Activated T-cell treated with anti-CD3 and anti-CD28 coated beads for 4 hours (primary cell): ENCODE measurements at regions not wholly inside any gene's neighbourhood (a gene's known extent, or its start where the extent isn't known, plus 50 kb on each side); places are given as distances from the start of the nearest gene placed in this dataset.
A peak's percentile ranks its signal among the peaks of the same experiment; 100 is the strongest.

Experiments
- DNase-seq: peaks from one replicate; pipeline ENCODE4 v3.0.0-alpha.2; 2020

DNA sequence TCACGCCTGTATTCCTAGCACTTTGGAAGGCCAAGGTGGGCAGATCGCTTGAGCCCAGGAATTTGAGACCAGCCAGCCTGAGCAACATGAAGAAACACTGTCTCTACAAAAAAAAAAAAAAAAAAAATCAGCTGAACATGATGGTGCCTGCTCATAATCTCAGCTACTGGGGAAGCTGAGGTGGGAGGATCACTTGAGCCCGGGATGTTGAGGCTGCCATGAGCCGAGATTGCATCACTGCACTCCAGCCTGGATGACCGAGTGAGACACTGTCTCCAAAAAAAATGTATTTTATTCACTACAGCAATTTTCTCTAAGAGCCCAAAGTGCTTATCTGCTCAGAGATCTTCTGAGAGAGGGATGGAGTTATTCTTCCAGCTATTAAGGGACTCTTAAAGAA lies 215.8 kb upstream of the PPP3CA start:
- DNase-seq: no peak

DNA sequence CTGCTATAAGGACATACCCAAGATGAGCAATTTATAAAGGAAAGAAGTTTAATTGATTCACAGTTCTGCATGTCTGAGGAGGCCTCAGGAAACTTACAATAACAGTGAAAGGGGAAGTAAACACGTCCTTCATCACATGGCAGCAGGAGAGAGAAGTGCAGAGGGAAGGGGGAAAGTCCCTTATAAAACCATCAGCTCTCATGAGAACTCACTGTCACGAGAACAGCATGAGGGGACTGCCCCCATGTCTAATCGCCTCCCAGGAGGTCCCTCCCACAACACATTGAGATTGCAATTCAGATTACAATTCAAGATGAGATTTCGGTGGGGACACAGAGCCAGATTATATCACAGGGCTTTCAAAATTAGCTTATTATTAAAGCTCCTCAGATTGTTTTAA lies 209.5 kb upstream of the PPP3CA start:
- DNase-seq: no peak

DNA sequence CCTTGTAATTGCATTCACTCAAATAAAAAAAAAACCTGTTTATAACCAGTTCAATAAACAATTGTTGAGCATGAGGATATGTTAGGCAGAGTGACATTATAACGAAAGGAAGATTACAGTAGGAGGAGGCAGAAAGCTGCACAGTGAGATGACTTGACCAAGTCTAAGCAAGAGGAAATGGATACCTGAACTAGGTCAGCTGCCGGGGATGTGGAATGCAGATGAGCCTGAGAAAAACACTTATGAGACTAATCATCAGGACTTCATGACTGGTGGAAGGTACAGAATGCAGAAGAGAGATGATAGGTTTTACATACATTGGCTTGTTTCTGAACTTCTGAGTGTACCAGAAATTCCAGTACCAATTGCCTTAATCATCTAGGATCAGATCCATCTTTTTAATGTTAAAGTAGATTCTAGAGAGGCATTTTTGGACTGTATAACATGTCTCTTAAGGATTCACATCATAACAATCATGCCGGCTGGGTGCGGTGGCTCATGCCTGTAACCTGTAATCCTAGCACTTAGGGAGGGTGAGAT lies 208.1 kb upstream of the PPP3CA start:
- no peak for DNase-seq

DNA sequence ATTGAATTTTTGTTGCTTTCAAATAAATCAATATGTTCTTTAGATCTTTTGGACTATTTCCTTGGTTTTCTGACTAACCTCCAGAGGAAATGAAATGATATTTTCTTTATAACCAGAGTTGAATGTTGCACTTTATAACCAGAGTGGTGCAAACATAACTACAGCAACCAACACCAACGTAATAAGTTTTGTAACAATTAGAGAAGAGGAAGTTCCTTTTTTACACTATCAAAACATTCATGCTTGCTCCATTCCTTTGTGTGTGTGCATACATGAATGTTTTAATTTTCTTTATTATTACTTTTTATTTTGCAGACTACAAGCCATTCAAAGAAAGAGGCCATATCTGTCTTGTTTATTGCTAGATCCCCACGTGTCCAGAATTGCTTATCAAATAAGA lies 193.0 kb upstream of the PPP3CA start:
- no peak for DNase-seq

DNA sequence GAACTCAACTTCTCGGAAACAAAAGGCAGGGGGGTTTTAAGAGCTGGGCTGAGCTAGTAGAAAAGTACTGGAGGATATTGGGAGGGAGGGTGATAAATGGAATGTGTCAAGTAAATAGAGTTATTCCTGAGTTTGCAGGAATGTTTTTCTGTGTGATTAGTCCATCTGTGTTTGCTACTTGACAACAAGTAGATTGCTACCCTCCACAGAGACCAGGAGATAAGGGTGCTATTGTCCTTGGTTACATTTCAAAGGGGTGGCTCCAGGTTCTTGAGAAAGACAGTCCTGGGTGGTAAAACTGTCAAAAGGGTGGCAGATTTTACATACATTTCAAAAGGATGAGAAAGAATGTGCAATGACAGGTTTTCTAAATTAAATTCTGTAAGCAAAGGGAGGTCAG lies 181.2 kb upstream of the PPP3CA start:
- no peak for DNase-seq

DNA sequence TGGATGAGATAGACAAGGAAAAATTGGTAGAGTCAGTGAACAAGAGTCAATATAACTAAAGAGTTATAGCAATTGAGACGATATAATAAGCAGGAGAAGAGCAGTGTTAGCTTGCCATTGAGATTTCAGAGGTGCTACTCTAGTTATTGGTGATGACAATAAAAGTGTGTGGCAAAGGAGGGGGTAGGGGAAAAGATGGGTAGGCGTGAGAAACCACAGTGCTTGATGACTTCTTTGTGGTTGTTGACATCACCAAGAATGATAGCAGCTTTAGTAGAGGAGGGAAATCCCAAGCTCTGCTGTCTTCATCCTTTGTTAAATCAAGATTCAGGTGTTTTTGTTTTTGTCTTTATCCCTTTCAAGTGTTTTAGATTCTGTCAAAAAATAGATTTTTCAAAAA lies 179.9 kb upstream of the PPP3CA start:
- DNase-seq: peak; percentile 40

DNA sequence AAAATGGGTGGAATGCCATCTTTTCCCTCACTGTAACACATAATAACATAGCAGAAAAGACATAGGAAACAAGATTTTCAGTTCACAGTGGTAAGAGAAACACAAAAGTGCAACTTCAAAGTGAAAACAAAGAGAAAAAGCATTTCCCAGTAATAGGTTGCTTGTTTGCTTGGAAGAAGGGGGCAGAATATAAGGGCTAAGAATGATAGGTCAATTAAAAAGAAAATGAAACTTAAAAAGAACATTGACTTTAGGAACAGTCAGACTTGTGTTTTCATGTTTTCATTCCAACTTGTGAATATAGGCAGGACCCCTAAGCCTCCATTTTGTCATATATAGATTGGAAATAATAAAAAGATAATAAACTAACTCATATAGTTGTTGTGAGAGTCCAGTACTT lies 168.2 kb upstream of the PPP3CA start:
- no peak for DNase-seq

DNA sequence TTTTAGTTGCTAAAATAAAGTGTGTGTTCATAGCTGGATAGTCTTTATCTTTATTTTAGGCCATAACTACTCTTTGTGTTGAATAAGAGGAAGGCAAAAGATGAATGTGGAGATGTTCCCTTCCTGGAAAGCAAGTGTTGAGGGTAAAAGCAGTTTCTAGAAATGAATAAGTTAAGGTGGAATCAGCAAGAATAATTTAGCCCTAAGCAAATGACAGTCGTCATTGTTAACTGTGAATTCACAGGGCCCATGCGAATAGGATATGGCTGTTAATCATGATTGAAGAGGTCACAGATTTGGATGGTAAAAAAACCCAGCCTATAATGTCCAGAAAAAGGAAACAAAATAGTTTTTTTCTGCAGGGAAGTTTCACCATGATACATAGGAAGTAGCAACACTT lies 167.8 kb upstream of the PPP3CA start:
- DNase-seq: no peak

DNA sequence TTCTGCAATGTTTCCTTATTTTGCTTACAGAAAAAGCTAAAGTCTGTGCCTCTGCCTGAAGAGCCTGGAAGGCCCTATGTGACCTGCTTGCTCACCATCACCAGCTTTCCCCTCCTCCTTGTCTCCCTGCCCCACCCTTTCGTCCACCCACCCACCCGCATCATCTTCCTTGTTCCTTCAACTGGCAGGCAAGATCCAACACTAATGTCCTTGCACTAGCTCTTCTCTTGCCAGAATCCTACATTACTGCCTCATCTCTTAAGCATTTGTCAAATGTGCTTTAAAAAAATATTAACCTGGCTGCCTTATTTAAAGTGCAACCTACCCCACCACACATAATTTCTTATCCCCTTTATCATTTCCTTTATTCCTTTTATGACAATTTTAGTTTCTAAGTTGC lies 165.1 kb upstream of the PPP3CA start:
- no peak for DNase-seq

- DNase-seq: no peak
Observed at GRCh38 chr4:101501421-101501820, 154.1 kb upstream of the PPP3CA start.

DNA sequence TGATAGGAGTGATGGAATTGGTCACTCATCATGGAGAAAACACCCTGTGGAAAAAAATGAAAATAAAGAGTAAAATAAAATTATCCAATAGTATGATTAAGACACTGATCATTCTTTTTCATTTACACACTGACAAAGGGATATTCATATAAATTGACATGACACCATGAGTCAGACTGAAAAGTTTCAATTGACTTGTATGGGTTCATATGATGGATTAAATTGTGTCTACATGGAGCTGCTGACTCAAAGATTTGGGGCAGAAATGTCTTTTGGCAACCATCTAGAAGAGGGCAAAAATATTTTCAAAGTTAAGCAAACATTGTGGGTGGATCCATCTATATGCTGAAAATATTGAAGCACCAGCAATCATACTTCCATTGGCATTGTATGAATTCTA lies 153.4 kb upstream of the PPP3CA start:
- DNase-seq: no peak

DNA sequence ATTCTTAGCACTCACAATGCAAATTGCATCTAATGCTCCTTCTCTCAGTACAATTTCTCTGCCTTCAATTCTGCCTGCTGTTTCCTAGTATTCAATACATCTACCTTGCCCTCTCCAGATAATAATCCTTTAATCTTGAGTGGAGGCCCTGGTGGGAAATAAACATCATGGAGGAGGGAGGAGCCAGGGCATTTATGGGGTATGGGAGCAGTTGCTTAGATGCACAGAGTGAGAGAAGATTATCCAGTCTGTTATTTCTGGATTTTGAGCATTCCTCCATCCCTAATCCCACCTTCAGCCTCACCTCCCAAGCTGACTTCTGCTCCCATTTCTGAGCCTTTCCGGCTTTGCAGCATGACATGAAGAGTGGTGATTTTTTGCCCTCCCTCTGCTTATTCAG lies 127.9 kb upstream of the PPP3CA start:
- no peak for DNase-seq

GRCh38 chr4:101471201-101471600 lies 123.9 kb upstream of the PPP3CA start:
- DNase-seq: no peak

GRCh38 chr4:101464596-101464995 lies 117.3 kb upstream of the PPP3CA start:
- DNase-seq: no peak

DNA sequence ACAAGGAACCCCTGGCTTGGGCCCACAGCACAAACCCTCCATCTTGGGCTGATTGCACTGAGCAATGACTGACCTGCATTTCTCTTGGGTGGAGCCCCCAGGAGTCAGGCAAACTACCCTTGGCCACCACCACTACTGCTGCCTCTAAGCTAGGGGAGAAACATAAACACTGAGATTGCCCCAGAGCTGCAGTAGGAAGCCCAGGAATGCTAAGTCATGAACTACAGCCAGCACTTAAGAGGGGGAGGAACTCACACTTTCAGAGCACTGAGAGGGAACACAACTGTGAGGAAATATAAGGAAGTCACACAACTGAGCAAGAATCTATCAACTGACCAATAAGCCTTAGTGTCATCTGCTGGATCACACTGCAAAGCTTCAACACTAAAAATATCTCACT lies 111.6 kb upstream of the PPP3CA start:
- DNase-seq: no peak

- DNase-seq: no peak
Observed at GRCh38 chr4:101458473-101458872, 111.1 kb upstream of the PPP3CA start.

GRCh38 chr4:101451086-101451485 lies 103.8 kb upstream of the PPP3CA start:
- no peak for DNase-seq

- DNase-seq: no peak
Observed at GRCh38 chr4:101441446-101441845, 94.1 kb upstream of the PPP3CA start.

GRCh38 chr4:101439926-101440325 lies 92.6 kb upstream of the PPP3CA start:
- no peak for DNase-seq

- DNase-seq: no peak
Observed at GRCh38 chr4:101421386-101421785, 74.1 kb upstream of the PPP3CA start.

- no peak for DNase-seq
Observed at GRCh38 chr4:101420661-101421060, 73.3 kb upstream of the PPP3CA start.

- no peak for DNase-seq
Observed at GRCh38 chr4:101419336-101420135, 72.2 kb upstream of the PPP3CA start.

DNA sequence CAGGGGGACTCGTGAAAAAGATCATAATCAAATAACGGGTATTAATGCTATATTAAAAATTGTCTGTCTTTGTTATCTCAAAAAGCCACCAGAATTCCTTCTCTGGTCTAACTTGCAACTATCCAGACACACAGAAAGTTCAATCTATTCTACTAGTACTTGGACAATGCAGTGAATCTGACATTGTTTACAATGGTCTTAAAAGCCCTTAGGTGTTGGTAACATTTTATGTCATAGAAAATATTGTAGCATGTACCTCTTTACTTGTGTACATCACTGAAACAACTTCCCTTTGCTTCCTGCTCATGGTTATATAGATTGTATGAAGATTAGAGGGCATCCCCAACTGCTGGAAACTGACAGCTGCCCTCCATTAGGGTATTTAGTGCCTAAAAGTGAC lies 71.1 kb upstream of the PPP3CA start:
- no peak for DNase-seq

DNA sequence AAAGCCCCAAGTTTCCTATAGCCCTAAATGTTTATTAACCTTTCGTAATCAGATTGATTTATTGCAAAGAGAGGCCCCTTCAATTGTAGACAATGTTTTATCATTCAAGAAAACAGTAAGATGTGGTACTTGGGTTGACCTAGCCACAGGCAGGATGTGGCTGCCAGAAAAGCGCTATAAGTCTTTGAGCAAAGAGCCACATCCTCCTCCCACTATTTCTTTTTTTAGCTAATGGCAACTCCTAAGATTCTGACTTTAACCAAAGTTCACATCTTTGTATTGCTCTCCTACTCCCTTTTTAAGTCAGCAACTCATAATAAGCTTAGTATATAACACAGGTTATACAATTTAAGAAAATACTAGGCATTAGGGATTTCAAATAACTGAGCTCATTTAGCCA lies 70.7 kb upstream of the PPP3CA start:
- DNase-seq: peak; percentile 23

- no peak for DNase-seq
Observed at GRCh38 chr4:101417046-101417445, 69.7 kb upstream of the PPP3CA start.
